ENCODE measurements at regions not wholly inside any gene's neighbourhood (a gene's known extent, or its start where the extent isn't known, plus 50 kb on each side); places are given as distances from the start of the nearest gene placed in this dataset.

- no peaks in the 10 kb centered on the region for H3K9me2 ChIP-seq (replicated peaks; ENCODE audit: insufficient read depth, low read length)
- no peak overlapping the region for H3K27ac ChIP-seq (ENCODE audit: low read length)
- H3K27me3 ChIP-seq (ENCODE audit: low read length) = no peaks in the 10 kb centered on the region
- H3K4me2 ChIP-seq (ENCODE audit: low read depth, low read length, poor library complexity, severe bottlenecking) = no peak overlapping the region
- no peaks in the 10 kb centered on the region for H3K36me3 ChIP-seq (ENCODE audit: insufficient read depth, low read length)
- no peaks in the 10 kb centered on the region for H3K4me1 ChIP-seq (ENCODE audit: low read length)
- H2AFZ ChIP-seq (ENCODE audit: low read length) = no peak overlapping the region
- H3K79me2 ChIP-seq (ENCODE audit: low read length) = no peaks in the 10 kb centered on the region
- H3K9me3 ChIP-seq (ENCODE audit: low read length) = no peaks in the 10 kb centered on the region
- no peak overlapping the region for H3K9ac ChIP-seq (ENCODE audit: low read length)
- no peak overlapping the region for H3K4me3 ChIP-seq (ENCODE audit: low read length)
- no peaks in the 10 kb centered on the region for H4K20me1 ChIP-seq (ENCODE audit: insufficient read depth, low read depth, low read length)
- DNase-seq = no peak
Observed at GRCh38 chr6:113350461-113350860, 506.7 kb upstream of the MARCKS start.

- Histone ChIP-seq H3K4me2 (ENCODE audit: low read depth, low read length, poor library complexity, severe bottlenecking) (no peak overlapping the region), H3K36me3 (ENCODE audit: insufficient read depth, low read length) (no peaks in the 10 kb centered on the region), H3K27ac (ENCODE audit: low read length) (no peak overlapping the region), H4K20me1 (ENCODE audit: insufficient read depth, low read depth, low read length) (no peaks in the 10 kb centered on the region), H3K27me3 (ENCODE audit: low read length) (no peaks in the 10 kb centered on the region), H3K9me2 (replicated peaks; ENCODE audit: insufficient read depth, low read length) (no peaks in the 10 kb centered on the region), H3K9ac (ENCODE audit: low read length) (no peak overlapping the region), H3K9me3 (ENCODE audit: low read length) (no peaks in the 10 kb centered on the region), H3K4me3 (ENCODE audit: low read length) (no peak overlapping the region), H3K79me2 (ENCODE audit: low read length) (no peaks in the 10 kb centered on the region), H3K4me1 (ENCODE audit: low read length) (no peaks in the 10 kb centered on the region), H2AFZ (ENCODE audit: low read length) (no peak overlapping the region)
- DNase-seq = no peak
Observed at GRCh38 chr6:113351173-113351834, 505.8 kb upstream of the MARCKS start.

GRCh38 chr6:113352029-113352801 lies 504.9 kb upstream of the MARCKS start:
- Histone ChIP-seq H3K9ac (ENCODE audit: low read length) (no peak overlapping the region), H4K20me1 (ENCODE audit: insufficient read depth, low read depth, low read length) (no peaks in the 10 kb centered on the region), H3K4me3 (ENCODE audit: low read length) (no peak overlapping the region), H3K4me2 (ENCODE audit: low read depth, low read length, poor library complexity, severe bottlenecking) (no peak overlapping the region), H3K36me3 (ENCODE audit: insufficient read depth, low read length) (no peaks in the 10 kb centered on the region), H3K27me3 (ENCODE audit: low read length) (no peaks in the 10 kb centered on the region), H3K9me3 (ENCODE audit: low read length) (no peaks in the 10 kb centered on the region), H3K4me1 (ENCODE audit: low read length) (no peaks in the 10 kb centered on the region), H3K79me2 (ENCODE audit: low read length) (no peaks in the 10 kb centered on the region), H3K9me2 (replicated peaks; ENCODE audit: insufficient read depth, low read length) (no peaks in the 10 kb centered on the region), H2AFZ (ENCODE audit: low read length) (no peak overlapping the region), H3K27ac (ENCODE audit: low read length) (no peak overlapping the region)
- DNase-seq = no peak

- H3K9me3 ChIP-seq (ENCODE audit: low read length) = no peaks in the 10 kb centered on the region
- no peaks in the 10 kb centered on the region for H4K20me1 ChIP-seq (ENCODE audit: insufficient read depth, low read depth, low read length)
- no peaks in the 10 kb centered on the region for H3K79me2 ChIP-seq (ENCODE audit: low read length)
- no peaks in the 10 kb centered on the region for H3K27me3 ChIP-seq (ENCODE audit: low read length)
- no peak overlapping the region for H2AFZ ChIP-seq (ENCODE audit: low read length)
- DNase-seq = no peak
- no peak overlapping the region for H3K27ac ChIP-seq (ENCODE audit: low read length)
- H3K4me3 ChIP-seq (ENCODE audit: low read length) = no peak overlapping the region
- H3K9me2 ChIP-seq (replicated peaks; ENCODE audit: insufficient read depth, low read length) = no peaks in the 10 kb centered on the region
- H3K4me1 ChIP-seq (ENCODE audit: low read length) = no peaks in the 10 kb centered on the region
- H3K36me3 ChIP-seq (ENCODE audit: insufficient read depth, low read length) = no peaks in the 10 kb centered on the region
- no peak overlapping the region for H3K9ac ChIP-seq (ENCODE audit: low read length)
- no peak overlapping the region for H3K4me2 ChIP-seq (ENCODE audit: low read depth, low read length, poor library complexity, severe bottlenecking)
Observed at GRCh38 chr6:113352831-113353230, 504.3 kb upstream of the MARCKS start.

- no peak overlapping the region for H2AFZ ChIP-seq (ENCODE audit: low read length)
- H3K36me3 ChIP-seq (ENCODE audit: insufficient read depth, low read length) = no peaks in the 10 kb centered on the region
- H3K4me1 ChIP-seq (ENCODE audit: low read length) = no peaks in the 10 kb centered on the region
- no peaks in the 10 kb centered on the region for H3K79me2 ChIP-seq (ENCODE audit: low read length)
- H3K4me2 ChIP-seq (ENCODE audit: low read depth, low read length, poor library complexity, severe bottlenecking) = no peak overlapping the region
- H3K9me3 ChIP-seq (ENCODE audit: low read length) = no peaks in the 10 kb centered on the region
- H3K4me3 ChIP-seq (ENCODE audit: low read length) = no peak overlapping the region
- DNase-seq = no peak
- no peak overlapping the region for H3K27ac ChIP-seq (ENCODE audit: low read length)
- H3K27me3 ChIP-seq (ENCODE audit: low read length) = no peaks in the 10 kb centered on the region
- H4K20me1 ChIP-seq (ENCODE audit: insufficient read depth, low read depth, low read length) = no peaks in the 10 kb centered on the region
- no peak overlapping the region for H3K9ac ChIP-seq (ENCODE audit: low read length)
- no peaks in the 10 kb centered on the region for H3K9me2 ChIP-seq (replicated peaks; ENCODE audit: insufficient read depth, low read length)
Observed at GRCh38 chr6:113353392-113353791, 503.8 kb upstream of the MARCKS start.

GRCh38 chr6:113354204-113354895 lies 502.8 kb upstream of the MARCKS start:
- Histone ChIP-seq H3K27me3 (ENCODE audit: low read length) (no peaks in the 10 kb centered on the region), H3K4me1 (ENCODE audit: low read length) (no peaks in the 10 kb centered on the region), H2AFZ (ENCODE audit: low read length) (no peak overlapping the region), H3K4me3 (ENCODE audit: low read length) (no peak overlapping the region), H4K20me1 (ENCODE audit: insufficient read depth, low read depth, low read length) (no peaks in the 10 kb centered on the region), H3K4me2 (ENCODE audit: low read depth, low read length, poor library complexity, severe bottlenecking) (no peak overlapping the region), H3K79me2 (ENCODE audit: low read length) (no peaks in the 10 kb centered on the region), H3K9me3 (ENCODE audit: low read length) (no peaks in the 10 kb centered on the region), H3K27ac (ENCODE audit: low read length) (no peak overlapping the region), H3K9ac (ENCODE audit: low read length) (no peak overlapping the region), H3K9me2 (replicated peaks; ENCODE audit: insufficient read depth, low read length) (no peaks in the 10 kb centered on the region), H3K36me3 (ENCODE audit: insufficient read depth, low read length) (no peaks in the 10 kb centered on the region)
- DNase-seq = no peak

- no peak for DNase-seq
- Histone ChIP-seq H3K27me3 (ENCODE audit: low read length) (no peaks in the 10 kb centered on the region), H3K9ac (ENCODE audit: low read length) (no peak overlapping the region), H3K36me3 (ENCODE audit: insufficient read depth, low read length) (no peaks in the 10 kb centered on the region), H3K79me2 (ENCODE audit: low read length) (no peaks in the 10 kb centered on the region), H3K9me2 (replicated peaks; ENCODE audit: insufficient read depth, low read length) (no peaks in the 10 kb centered on the region), H3K9me3 (ENCODE audit: low read length) (no peaks in the 10 kb centered on the region), H3K4me1 (ENCODE audit: low read length) (no peaks in the 10 kb centered on the region), H4K20me1 (ENCODE audit: insufficient read depth, low read depth, low read length) (no peaks in the 10 kb centered on the region), H3K4me2 (ENCODE audit: low read depth, low read length, poor library complexity, severe bottlenecking) (no peak overlapping the region), H3K27ac (ENCODE audit: low read length) (no peak overlapping the region), H3K4me3 (ENCODE audit: low read length) (no peak overlapping the region), H2AFZ (ENCODE audit: low read length) (no peak overlapping the region)
Observed at GRCh38 chr6:113356139-113356538, 501.0 kb upstream of the MARCKS start.

GRCh38 chr6:113357041-113357440 lies 500.1 kb upstream of the MARCKS start:
- Histone ChIP-seq H3K9me2 (replicated peaks; ENCODE audit: insufficient read depth, low read length) (no peaks in the 10 kb centered on the region), H3K36me3 (ENCODE audit: insufficient read depth, low read length) (no peaks in the 10 kb centered on the region), H3K4me3 (ENCODE audit: low read length) (no peak overlapping the region), H3K4me2 (ENCODE audit: low read depth, low read length, poor library complexity, severe bottlenecking) (no peak overlapping the region), H3K27me3 (ENCODE audit: low read length) (no peaks in the 10 kb centered on the region), H3K4me1 (ENCODE audit: low read length) (no peaks in the 10 kb centered on the region), H2AFZ (ENCODE audit: low read length) (no peak overlapping the region), H4K20me1 (ENCODE audit: insufficient read depth, low read depth, low read length) (no peaks in the 10 kb centered on the region), H3K79me2 (ENCODE audit: low read length) (no peaks in the 10 kb centered on the region), H3K9me3 (ENCODE audit: low read length) (no peaks in the 10 kb centered on the region), H3K27ac (ENCODE audit: low read length) (no peak overlapping the region), H3K9ac (ENCODE audit: low read length) (no peak overlapping the region)
- no peak for DNase-seq

All from Karpas-422 (cell line).